H9 (cell line): ENCODE measurements at regions not wholly inside any gene's neighbourhood (a gene's known extent, or its start where the extent isn't known, plus 50 kb on each side); places are given as distances from the start of the nearest gene placed in this dataset.
A peak's percentile ranks its signal among the peaks of the same experiment; 100 is the strongest.

Experiments
- DNase-seq: peaks from one replicate; pipeline ENCODE4 v3.0.0-alpha.2; 2017
- H2AFZ ChIP-seq: one replicate; pipeline ENCODE4 v1.6.1; 2013; ENCODE audit warnings: mild to moderate bottlenecking, low read length, control low read depth, moderate library complexity
- H2AK5ac ChIP-seq: 2 replicates; pipeline ENCODE4 v1.6.1; 2013; ENCODE audit warnings: low read length, control low read depth, mixed read lengths; ENCODE audit not compliant: insufficient read length
- H2BK120ac ChIP-seq: one replicate; pipeline ENCODE4 v1.6.1; 2013; ENCODE audit warnings: low read depth, mild to moderate bottlenecking, low read length, control low read depth, inconsistent platforms; ENCODE audit not compliant: poor library complexity, severe bottlenecking
- H2BK12ac ChIP-seq: 2 replicates; pipeline ENCODE4 v1.6.1; 2013; ENCODE audit warnings: low read length, control low read depth, mixed read lengths, low read depth; ENCODE audit not compliant: insufficient read length
- H2BK15ac ChIP-seq: 2 replicates; pipeline ENCODE4 v1.6.1; 2013; ENCODE audit warnings: low read depth, low read length, control low read depth
- H2BK20ac ChIP-seq: one replicate; pipeline ENCODE4 v1.6.1; 2013; ENCODE audit warnings: low read depth, mild to moderate bottlenecking, low read length, control low read depth, inconsistent platforms; ENCODE audit not compliant: poor library complexity, severe bottlenecking
- H2BK5ac ChIP-seq: 2 replicates; pipeline ENCODE4 v1.6.1; 2013; ENCODE audit warnings: low read length, control low read depth, mixed read lengths; ENCODE audit not compliant: insufficient read length
- H3K14ac ChIP-seq: 2 replicates; pipeline ENCODE4 v1.6.1; 2013; ENCODE audit warnings: low read length, control low read depth; ENCODE audit not compliant: insufficient read depth
- H3K18ac ChIP-seq: 2 replicates; pipeline ENCODE4 v1.6.1; 2013; ENCODE audit warnings: low read depth, mild to moderate bottlenecking, mixed read lengths, low read length, control low read depth; ENCODE audit not compliant: insufficient read length
- H3K23ac ChIP-seq: 2 replicates; pipeline ENCODE4 v1.6.1; 2013; ENCODE audit warnings: low read length, control low read depth, mixed read lengths, low read depth; ENCODE audit not compliant: insufficient read length
- H3K23me2 ChIP-seq: 2 replicates; pipeline ENCODE4 v1.6.1; 2013; ENCODE audit warnings: low read depth, mild to moderate bottlenecking, mixed read lengths, low read length, control low read depth; ENCODE audit not compliant: insufficient read length, poor library complexity, severe bottlenecking
- H3K27ac ChIP-seq: 2 replicates; pipeline ENCODE4 v1.5.1; 2013; ENCODE audit warnings: low read length, control low read depth, mixed read lengths, low read depth; ENCODE audit not compliant: insufficient read length
- H3K27me3 ChIP-seq: 2 replicates; pipeline ENCODE4 v1.6.1; 2013; ENCODE audit warnings: low read length, control low read depth, inconsistent platforms; ENCODE audit not compliant: insufficient read depth
- H3K4ac ChIP-seq: 2 replicates; pipeline ENCODE4 v1.6.1; 2013; ENCODE audit warnings: low read depth, mild to moderate bottlenecking, control low read depth, inconsistent platforms, low read length, moderate library complexity
- H3K4me1 ChIP-seq: 2 replicates; pipeline ENCODE4 v1.6.1; 2013; ENCODE audit warnings: low read length, control low read depth, inconsistent platforms; ENCODE audit not compliant: insufficient read depth
- H3K4me2 ChIP-seq: 2 replicates; pipeline ENCODE4 v1.6.1; 2013; ENCODE audit warnings: low read length, control low read depth, mixed read lengths; ENCODE audit not compliant: insufficient read length, insufficient read depth
- H3K56ac ChIP-seq: 2 replicates; pipeline ENCODE4 v1.6.1; 2013; ENCODE audit warnings: low read depth, mild to moderate bottlenecking, mixed read lengths, low read length, control low read depth; ENCODE audit not compliant: insufficient read length
- H3K79me1 ChIP-seq: 2 replicates; pipeline ENCODE4 v1.6.1; 2013; ENCODE audit warnings: low read depth, mild to moderate bottlenecking, moderate library complexity, low read length, control low read depth, inconsistent platforms; ENCODE audit not compliant: insufficient read depth, poor library complexity, severe bottlenecking
- H3K79me2 ChIP-seq: 2 replicates; pipeline ENCODE4 v1.6.1; 2013; ENCODE audit warnings: low read length, control low read depth, inconsistent platforms; ENCODE audit not compliant: insufficient read depth
- H3K9ac ChIP-seq: 2 replicates; pipeline ENCODE4 v1.6.1; 2013; ENCODE audit warnings: low read length, control low read depth, mixed read lengths; ENCODE audit not compliant: insufficient read length; ENCODE audit errors: extremely low read depth
- H3K9me3 ChIP-seq: one replicate; pipeline ENCODE4 v1.6.1; 2013; ENCODE audit warnings: low read depth, low read length, inconsistent platforms; ENCODE audit not compliant: control insufficient read depth
- H3T11ph ChIP-seq: one replicate; pipeline ENCODE4 v1.6.1; 2013; ENCODE audit warnings: mild to moderate bottlenecking, low read length, control low read depth, inconsistent platforms
- H4K20me1 ChIP-seq: one replicate; pipeline ENCODE4 v1.6.1; 2013; ENCODE audit not compliant: control insufficient read depth, insufficient read length, insufficient read depth
- H4K5ac ChIP-seq: 2 replicates; pipeline ENCODE4 v1.6.1; 2013; ENCODE audit warnings: low read depth, mild to moderate bottlenecking, mixed read lengths, low read length, control low read depth; ENCODE audit not compliant: insufficient read length
- H4K8ac ChIP-seq: replicated peaks from 2 replicates; pipeline ENCODE4 v1.6.1; 2013; ENCODE audit warnings: low read length, control low read depth, mixed read lengths, low read depth; ENCODE audit not compliant: insufficient read length
- H4K91ac ChIP-seq: 2 replicates; pipeline ENCODE4 v1.6.1; 2013; ENCODE audit warnings: low read depth, mild to moderate bottlenecking, moderate library complexity, mixed read lengths, low read length, control low read depth; ENCODE audit not compliant: insufficient read length
- H3K27ac Mint-ChIP-seq, 3 experiments: 2 replicates in 2 of 3; 3 replicates in 1 of 3; pipeline ENCODE4 v1.8.0; 2020 to 2021; ENCODE audit warnings: mixed read lengths in 3 of 3, mild to moderate bottlenecking in 1 of 3, moderate library complexity in 1 of 3
- H3K27me3 Mint-ChIP-seq: 2 replicates; pipeline ENCODE4 v1.8.0; 2021; ENCODE audit warnings: low read depth, mild to moderate bottlenecking, moderate library complexity, mixed read lengths
- H3K36me3 Mint-ChIP-seq, 3 experiments: 2 replicates in 2 of 3; 3 replicates in 1 of 3; pipeline ENCODE4 v1.8.0; 2020 to 2021; ENCODE audit warnings: low read depth in 3 of 3, mixed read lengths in 3 of 3; ENCODE audit not compliant: insufficient read depth in 1 of 3
- H3K4me1 Mint-ChIP-seq, 2 experiments: 2 replicates each; pipeline ENCODE4 v1.8.0; 2020; ENCODE audit warnings: mixed read lengths in 2 of 2
- H3K4me3 Mint-ChIP-seq, 2 experiments: 2 replicates in 1 of 2; 3 replicates in 1 of 2; pipeline ENCODE4 v1.8.0; 2020 to 2021; ENCODE audit warnings: mild to moderate bottlenecking in 2 of 2, mixed read lengths in 2 of 2, moderate library complexity in 1 of 2
- H3K9me3 Mint-ChIP-seq, 2 experiments: 2 replicates in 1 of 2; 3 replicates in 1 of 2; pipeline ENCODE4 v1.8.0; 2020; ENCODE audit warnings: mild to moderate bottlenecking in 2 of 2, mixed read lengths in 2 of 2, moderate library complexity in 1 of 2
- WGBS: extraction: QIAGEN DNeasy Blood & Tissue Kit; methylation state at CpG from one replicate; pipeline ENCODE4 v1.1.7; 2013; ENCODE audit warnings: missing lambda C conversion rate, low lambda C conversion rate, mixed read lengths; ENCODE audit not compliant: insufficient read length; ENCODE audit errors: extremely low coverage; 5-methylcytosine and 5-hydroxymethylcytosine counted together
- TF ChIP-seq, protein P1 (sequence below): fragments of 200-600 bp; sonication (generic); conservative IDR thresholded peaks from 3 replicates; pipeline ENCODE4 v1.8.0; 2021; ENCODE audit warnings: antibody characterized with exemption, mild to moderate bottlenecking

DNA sequence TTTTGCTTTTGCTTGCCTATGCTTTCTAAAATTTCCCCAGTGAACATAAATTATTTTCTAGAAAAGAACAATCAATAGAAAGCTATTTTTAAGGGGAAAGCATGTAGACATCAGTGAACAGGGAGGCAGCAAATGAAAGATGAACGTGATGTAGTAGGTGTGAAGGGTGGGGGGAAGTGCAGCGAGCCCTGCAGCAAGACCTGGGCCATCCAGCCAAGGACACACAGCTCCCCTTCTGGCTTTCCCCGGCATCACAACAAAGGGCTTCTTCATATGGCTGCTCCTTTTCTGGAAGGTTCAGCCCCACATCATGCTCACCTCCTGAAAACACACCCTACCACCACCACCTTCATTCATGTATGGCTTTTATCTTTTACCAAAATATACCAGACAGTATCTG is 109.2 kb upstream of the ETS2 start:
- no peak overlapping the region for H2AFZ ChIP-seq
- peak; percentile 31 for DNase-seq
- no peak overlapping the region for H3T11ph ChIP-seq
- H3K4me1 Mint-ChIP-seq, result no peaks in the 10 kb centered on the region
- no peak overlapping the region for H4K91ac ChIP-seq
- H3K4me1 ChIP-seq, result no peaks in the 10 kb centered on the region
- H3K27me3 ChIP-seq, result no peaks in the 10 kb centered on the region
- no peak overlapping the region for H2BK5ac ChIP-seq
- H3K4me2 ChIP-seq, result no peak overlapping the region
- H3K27me3 Mint-ChIP-seq, result peaks cover 2% of the 10 kb centered on the region
- no peaks in the 10 kb centered on the region for H3K79me2 ChIP-seq
- H3K9ac ChIP-seq, result no peak overlapping the region
- no peak overlapping the region for H2BK120ac ChIP-seq
- H4K20me1 ChIP-seq, result no peaks in the 10 kb centered on the region
- H3K36me3 Mint-ChIP-seq, result peaks cover 0 to 4% (median 0%) of the 10 kb centered on the region in 3 experiments; a peak in 2 of 7 replicates
- H3K9me3 Mint-ChIP-seq, result peaks cover 3 to 5% of the 10 kb centered on the region in 2 experiments; a peak in 3 of 5 replicates
- H4K8ac ChIP-seq, result no peak overlapping the region
- no peak overlapping the region for H3K4me3 Mint-ChIP-seq
- TF ChIP-seq, protein P1, sequence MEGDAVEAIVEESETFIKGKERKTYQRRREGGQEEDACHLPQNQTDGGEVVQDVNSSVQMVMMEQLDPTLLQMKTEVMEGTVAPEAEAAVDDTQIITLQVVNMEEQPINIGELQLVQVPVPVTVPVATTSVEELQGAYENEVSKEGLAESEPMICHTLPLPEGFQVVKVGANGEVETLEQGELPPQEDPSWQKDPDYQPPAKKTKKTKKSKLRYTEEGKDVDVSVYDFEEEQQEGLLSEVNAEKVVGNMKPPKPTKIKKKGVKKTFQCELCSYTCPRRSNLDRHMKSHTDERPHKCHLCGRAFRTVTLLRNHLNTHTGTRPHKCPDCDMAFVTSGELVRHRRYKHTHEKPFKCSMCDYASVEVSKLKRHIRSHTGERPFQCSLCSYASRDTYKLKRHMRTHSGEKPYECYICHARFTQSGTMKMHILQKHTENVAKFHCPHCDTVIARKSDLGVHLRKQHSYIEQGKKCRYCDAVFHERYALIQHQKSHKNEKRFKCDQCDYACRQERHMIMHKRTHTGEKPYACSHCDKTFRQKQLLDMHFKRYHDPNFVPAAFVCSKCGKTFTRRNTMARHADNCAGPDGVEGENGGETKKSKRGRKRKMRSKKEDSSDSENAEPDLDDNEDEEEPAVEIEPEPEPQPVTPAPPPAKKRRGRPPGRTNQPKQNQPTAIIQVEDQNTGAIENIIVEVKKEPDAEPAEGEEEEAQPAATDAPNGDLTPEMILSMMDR, result peak; percentile 50; the same call in 2 of the 3 replicates
- no peak overlapping the region for H3K14ac ChIP-seq
- H3K4ac ChIP-seq, result no peak overlapping the region
- no peak overlapping the region for H2AK5ac ChIP-seq
- no peak overlapping the region for H2BK12ac ChIP-seq
- H2BK15ac ChIP-seq, result no peak overlapping the region
- no peak overlapping the region for H3K18ac ChIP-seq
- H3K27ac Mint-ChIP-seq, result no peak overlapping the region
- no CpG with 5 or more reads among the region's 3 CpGs for WGBS
- H3K27ac ChIP-seq, result no peak overlapping the region
- no peak overlapping the region for H4K5ac ChIP-seq
- no peaks in the 10 kb centered on the region for H3K9me3 ChIP-seq
- no peaks in the 10 kb centered on the region for H3K23me2 ChIP-seq
- no peak overlapping the region for H3K23ac ChIP-seq
- H3K56ac ChIP-seq, result no peak overlapping the region
- no peaks in the 10 kb centered on the region for H3K79me1 ChIP-seq
- no peak overlapping the region for H2BK20ac ChIP-seq
